ENCODE measurements at regions not wholly inside any gene's neighbourhood (a gene's known extent, or its start where the extent isn't known, plus 50 kb on each side); places are given as distances from the start of the nearest gene placed in this dataset.

DNA sequence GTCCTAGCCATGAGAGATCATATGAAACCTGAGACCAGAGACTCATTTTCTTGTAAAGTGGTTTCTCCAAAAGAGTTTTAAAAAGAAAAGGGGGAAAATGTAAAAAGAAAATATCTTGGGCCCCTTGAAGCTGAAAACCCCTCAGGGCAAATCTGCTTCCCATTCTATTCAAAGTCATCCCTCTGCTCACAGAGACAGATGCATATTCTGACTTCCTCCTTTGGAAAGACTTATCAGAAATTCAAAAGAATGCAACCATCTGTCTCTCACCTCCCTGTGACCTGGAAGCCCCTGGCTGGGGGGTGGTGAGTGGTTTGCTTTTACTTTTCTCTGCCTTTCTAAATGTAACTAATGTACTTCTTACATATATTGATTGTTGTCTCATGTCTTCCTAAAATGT is 1154.8 kb downstream of the NSUN3 start:
- TF ChIP-seq FOXK2 (IDR thresholded peaks at IDR 0.05) = no peak
- TF ChIP-seq ZNF384 (IDR thresholded peaks at IDR 0.05) = no peak
- no peak for TF ChIP-seq ELF4 (IDR thresholded peaks at IDR 0.05)
- no peak for TF ChIP-seq SUZ12 (IDR thresholded peaks at IDR 0.05)
